ENCODE measurements at regions not wholly inside any gene's neighbourhood (a gene's known extent, or its start where the extent isn't known, plus 50 kb on each side); places are given as distances from the start of the nearest gene placed in this dataset.

GRCh38 chr6:11875325-11876109, 96.9 kb upstream of the ADTRP start:
- H3K27ac ChIP-seq: no peak overlapping the region

DNA sequence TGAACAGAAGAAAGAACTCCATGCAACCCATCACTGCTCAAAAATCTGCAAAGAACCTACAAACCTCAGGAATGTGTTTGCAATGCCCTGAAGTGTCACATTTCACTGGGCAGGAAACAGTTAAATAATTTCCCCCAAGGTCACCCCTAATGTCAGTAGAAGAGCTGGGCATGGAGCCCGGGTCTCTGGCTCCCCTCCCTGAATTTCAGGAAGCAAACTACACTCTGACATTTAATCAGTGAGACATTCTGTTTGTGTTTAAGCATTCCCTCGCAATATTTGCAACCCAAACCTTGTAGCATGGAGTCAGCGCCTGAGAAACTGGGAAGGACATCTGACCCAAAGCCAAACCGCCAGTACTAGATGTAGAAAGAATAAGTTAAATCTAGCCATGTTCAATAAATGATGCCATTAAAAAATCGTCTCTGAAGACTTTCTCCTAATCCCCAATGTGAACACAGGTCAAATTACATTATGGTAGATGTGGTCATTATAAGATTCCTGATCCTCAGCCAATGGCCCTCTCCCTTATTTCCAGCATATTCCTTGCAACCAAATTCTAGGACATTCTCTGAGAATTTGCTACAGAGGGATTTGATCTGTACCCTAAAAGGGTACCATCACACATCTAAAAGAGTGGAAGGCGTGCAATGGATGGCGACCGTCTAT, 91.2 kb upstream of the ADTRP start:
- peak overlapping the region; percentile 71 for H3K27ac ChIP-seq
- TF ChIP-seq, protein P1, sequence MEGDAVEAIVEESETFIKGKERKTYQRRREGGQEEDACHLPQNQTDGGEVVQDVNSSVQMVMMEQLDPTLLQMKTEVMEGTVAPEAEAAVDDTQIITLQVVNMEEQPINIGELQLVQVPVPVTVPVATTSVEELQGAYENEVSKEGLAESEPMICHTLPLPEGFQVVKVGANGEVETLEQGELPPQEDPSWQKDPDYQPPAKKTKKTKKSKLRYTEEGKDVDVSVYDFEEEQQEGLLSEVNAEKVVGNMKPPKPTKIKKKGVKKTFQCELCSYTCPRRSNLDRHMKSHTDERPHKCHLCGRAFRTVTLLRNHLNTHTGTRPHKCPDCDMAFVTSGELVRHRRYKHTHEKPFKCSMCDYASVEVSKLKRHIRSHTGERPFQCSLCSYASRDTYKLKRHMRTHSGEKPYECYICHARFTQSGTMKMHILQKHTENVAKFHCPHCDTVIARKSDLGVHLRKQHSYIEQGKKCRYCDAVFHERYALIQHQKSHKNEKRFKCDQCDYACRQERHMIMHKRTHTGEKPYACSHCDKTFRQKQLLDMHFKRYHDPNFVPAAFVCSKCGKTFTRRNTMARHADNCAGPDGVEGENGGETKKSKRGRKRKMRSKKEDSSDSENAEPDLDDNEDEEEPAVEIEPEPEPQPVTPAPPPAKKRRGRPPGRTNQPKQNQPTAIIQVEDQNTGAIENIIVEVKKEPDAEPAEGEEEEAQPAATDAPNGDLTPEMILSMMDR (conservative IDR thresholded peaks at IDR 0.05): no peak
- TF ChIP-seq ZFX (IDR thresholded peaks at IDR 0.05): no peak

More at GRCh38 chr6:11875325-11876109, 96.9 kb upstream of the ADTRP start:
- TF ChIP-seq, protein P1 (conservative IDR thresholded peaks at IDR 0.05): no peak
- TF ChIP-seq ZFX (IDR thresholded peaks at IDR 0.05): no peak

DNA sequence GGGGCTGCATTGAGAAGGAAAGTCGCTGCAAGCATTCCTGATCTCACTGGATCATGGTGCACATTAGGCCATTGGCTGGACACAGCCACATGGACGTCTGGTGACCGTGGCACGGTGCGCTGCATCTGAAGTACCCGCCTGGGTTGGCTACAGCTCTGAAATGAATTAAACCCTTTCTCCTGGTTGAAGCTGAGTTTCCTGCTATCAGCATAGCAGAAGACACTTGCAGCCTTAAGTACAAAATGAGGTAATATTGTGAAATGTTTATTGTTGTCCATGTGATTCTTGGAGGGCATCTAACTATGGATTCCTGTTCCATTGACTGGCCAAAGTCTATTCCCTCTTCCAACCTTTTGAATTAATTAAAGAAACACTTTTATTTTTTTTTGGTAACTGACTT, 89.8 kb upstream of the ADTRP start:
- no peak for TF ChIP-seq ZFX (IDR thresholded peaks at IDR 0.05)
- TF ChIP-seq, protein P1 (conservative IDR thresholded peaks at IDR 0.05): no peak
- H3K27ac ChIP-seq: no peak overlapping the region

- no peak overlapping the region for H3K27ac ChIP-seq
- no peak for TF ChIP-seq ZFX (IDR thresholded peaks at IDR 0.05)
- TF ChIP-seq, protein P1 (conservative IDR thresholded peaks at IDR 0.05): no peak
Measured at GRCh38 chr6:11865680-11866300, 87.2 kb upstream of the ADTRP start.

GRCh38 chr6:11858439-11858838, 79.8 kb upstream of the ADTRP start:
- TF ChIP-seq ZFX (IDR thresholded peaks at IDR 0.05): no peak
- TF ChIP-seq, protein P1 (conservative IDR thresholded peaks at IDR 0.05): no peak
- no peak overlapping the region for H3K27ac ChIP-seq

- no peak overlapping the region for H3K27ac ChIP-seq
- TF ChIP-seq, protein P1 (conservative IDR thresholded peaks at IDR 0.05): no peak
- no peak for TF ChIP-seq ZFX (IDR thresholded peaks at IDR 0.05)
Measured at GRCh38 chr6:11855743-11856142, 77.1 kb upstream of the ADTRP start.

Data from C4-2B (cell line).